Mesenteric fat pad (tissue), 1 donor: ENCODE measurements at regions not wholly inside any gene's neighbourhood (a gene's known extent, or its start where the extent isn't known, plus 50 kb on each side); places are given as distances from the start of the nearest gene placed in this dataset.
"Not testable (repeated sequence)": the region's sequence is repeated elsewhere in the genome, so short reads cannot be mapped to it uniquely, and the experiment has no call there.

Experiments used
- DNase-seq: peaks from one replicate; pipeline ENCODE4 v3.0.0-alpha.2; 2020; ENCODE audit warnings: low spot score
- donor health status: DM: yes; HTN: yes; CAD: no.

GRCh38 chr1:30438274-30438673, 285.1 kb downstream of the MATN1 start:
- DNase-seq: not testable (repeated sequence)

GRCh38 chr1:30437059-30437576, 286.3 kb downstream of the MATN1 start:
- no peak for DNase-seq

- DNase-seq: no peak
Observed at GRCh38 chr1:30427545-30427944, 295.8 kb downstream of the MATN1 start.

- DNase-seq: no peak
Observed at GRCh38 chr1:30425046-30425445, 298.3 kb downstream of the MATN1 start.

GRCh38 chr1:30423570-30423969, 299.8 kb downstream of the MATN1 start:
- DNase-seq: peak; percentile 20

GRCh38 chr1:30422251-30422650, 301.1 kb downstream of the MATN1 start:
- peak; percentile 84 for DNase-seq

- peak; percentile 30 for DNase-seq
Observed at GRCh38 chr1:30420519-30421050, 302.8 kb downstream of the MATN1 start.

GRCh38 chr1:30419831-30420230, 303.6 kb downstream of the MATN1 start:
- peak; percentile 41 for DNase-seq

- no peak for DNase-seq
Observed at GRCh38 chr1:30418939-30419720, 304.3 kb downstream of the MATN1 start.

GRCh38 chr1:30418061-30418938, 305.1 kb downstream of the MATN1 start:
- DNase-seq: no peak

- no peak for DNase-seq
Observed at GRCh38 chr1:30417701-30418046, 305.7 kb downstream of the MATN1 start.

- DNase-seq: no peak
Observed at GRCh38 chr1:30417001-30417700, 306.2 kb downstream of the MATN1 start.

GRCh38 chr1:30416221-30416820, 307.1 kb downstream of the MATN1 start:
- no peak for DNase-seq

GRCh38 chr1:30415171-30415940, 308.0 kb downstream of the MATN1 start:
- DNase-seq: peak; percentile 71

- no peak for DNase-seq
Observed at GRCh38 chr1:30414851-30415165, 308.6 kb downstream of the MATN1 start.

- DNase-seq: peak; percentile 59
Observed at GRCh38 chr1:30414086-30414850, 309.1 kb downstream of the MATN1 start.

- peak; percentile 84 for DNase-seq
Observed at GRCh38 chr1:30413606-30414005, 309.8 kb downstream of the MATN1 start.

- DNase-seq: no peak
Observed at GRCh38 chr1:30413111-30413440, 310.3 kb downstream of the MATN1 start.

- DNase-seq: peak; percentile 84
Observed at GRCh38 chr1:30412241-30413110, 310.9 kb downstream of the MATN1 start.
